ENCODE measurements at regions not wholly inside any gene's neighbourhood (a gene's known extent, or its start where the extent isn't known, plus 50 kb on each side); places are given as distances from the start of the nearest gene placed in this dataset.
"Not testable (repeated sequence)": the region's sequence is repeated elsewhere in the genome, so short reads cannot be mapped to it uniquely, and the experiment has no call there.

DNA sequence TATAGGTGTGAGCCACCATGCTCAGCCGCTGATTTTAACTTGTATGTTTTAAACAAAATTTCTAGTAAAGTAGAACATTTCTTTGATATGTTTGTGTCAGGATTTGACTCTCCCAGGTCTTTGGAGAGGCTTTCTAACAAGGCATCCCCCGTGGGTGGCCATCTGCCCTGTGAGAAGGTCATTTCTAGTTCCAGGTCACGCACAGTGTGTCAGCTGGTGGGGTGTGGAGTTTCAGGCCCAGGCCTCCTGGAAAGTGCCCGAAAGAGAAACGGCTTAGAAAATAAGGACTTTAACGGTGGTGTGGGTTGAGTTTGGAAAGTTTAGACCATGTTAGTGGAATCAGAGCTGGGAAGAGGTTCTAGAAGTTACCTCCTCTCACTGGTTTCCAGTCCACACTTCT lies 61.0 kb downstream of the SPDYE17 start:
- DNase-seq, result not testable (repeated sequence)

GRCh38 chr7:76969892-76970291 lies 62.3 kb downstream of the SPDYE17 start:
- DNase-seq, result not testable (repeated sequence)

GRCh38 chr7:76965731-76966548 lies 66.2 kb downstream of the SPDYE17 start:
- not testable (repeated sequence) for DNase-seq

GRCh38 chr7:76964050-76964449 lies 68.1 kb downstream of the SPDYE17 start:
- not testable (repeated sequence) for DNase-seq

GRCh38 chr7:76963061-76963460 lies 69.1 kb downstream of the SPDYE17 start:
- DNase-seq, result not testable (repeated sequence)

DNA sequence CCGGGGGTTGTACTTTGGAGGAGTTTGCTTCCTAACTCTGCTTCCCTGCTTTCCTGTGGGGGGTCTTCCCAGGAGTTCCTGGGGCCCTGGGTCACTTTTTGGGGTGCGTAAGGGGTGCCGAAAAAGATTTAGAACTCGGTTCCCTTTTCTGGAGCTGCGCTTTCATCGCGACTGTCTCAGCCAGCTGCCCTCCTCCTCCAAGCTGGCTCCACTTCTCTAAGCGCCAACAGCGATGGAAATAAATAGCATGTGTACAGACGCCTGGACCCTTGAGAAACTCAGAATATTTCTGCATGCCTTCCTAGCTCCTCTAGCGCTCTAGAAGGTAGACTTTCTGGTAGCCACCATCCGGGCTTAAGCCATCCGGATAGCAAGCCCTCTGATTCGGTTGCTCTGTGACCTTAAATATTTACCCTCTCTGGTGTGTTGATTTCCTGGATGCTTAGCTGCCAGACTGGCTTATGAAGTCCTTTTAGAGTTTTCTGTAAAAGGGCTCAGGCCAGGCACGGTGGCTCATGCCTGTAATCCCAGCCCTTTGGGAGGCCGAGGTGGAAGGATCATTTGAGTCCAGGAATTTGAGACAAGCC lies 71.7 kb downstream of the SPDYE17 start:
- DNase-seq, result not testable (repeated sequence)

DNA sequence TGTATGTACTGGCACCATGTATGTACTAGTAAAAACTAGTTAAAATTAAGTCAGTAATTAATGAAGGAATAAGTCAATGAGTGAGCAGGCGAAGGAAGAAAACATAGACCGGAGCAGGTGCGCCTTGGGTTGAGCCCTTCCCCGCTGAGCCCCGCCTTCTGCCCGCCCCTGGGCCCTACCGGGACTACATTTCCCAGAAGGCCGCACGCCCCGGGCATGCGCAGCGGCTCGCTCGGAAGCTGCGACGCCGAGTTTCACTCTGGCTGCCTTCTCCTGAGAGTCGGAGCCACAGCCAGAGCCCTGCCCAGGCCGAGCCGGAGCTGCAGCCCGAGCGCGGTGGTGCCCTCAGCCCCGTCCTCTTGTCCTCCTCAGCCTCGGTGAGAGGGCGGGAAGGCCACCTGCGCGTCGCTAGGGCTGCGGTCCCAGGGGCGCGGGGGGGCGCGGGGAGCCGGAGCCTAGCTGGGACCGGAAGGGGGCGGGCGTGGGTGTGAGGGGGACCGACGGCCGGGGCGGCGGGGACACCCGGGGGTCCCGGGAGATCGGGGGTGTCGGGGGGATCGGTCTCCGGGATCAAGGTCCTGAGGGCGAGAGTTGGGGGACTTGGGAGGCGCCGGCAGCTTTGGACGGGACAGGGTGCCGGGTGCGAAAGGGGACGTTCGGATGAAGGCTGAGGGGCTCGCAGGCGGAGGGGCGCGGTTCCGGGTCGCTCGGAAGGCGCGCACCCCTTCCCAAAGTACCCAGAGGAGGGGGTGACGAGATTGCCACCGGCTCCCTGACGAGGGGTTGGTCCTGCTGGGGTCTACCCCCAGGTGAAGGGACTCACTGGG lies 72.4 kb downstream of the SPDYE17 start:
- DNase-seq, result not testable (repeated sequence)

- not testable (repeated sequence) for DNase-seq
These were observed 75.6 kb downstream of the SPDYE17 start for GRCh38 chr7:76956531-76956930.

GRCh38 chr7:76955124-76955523 lies 77.0 kb downstream of the SPDYE17 start:
- DNase-seq, result not testable (repeated sequence)

DNA sequence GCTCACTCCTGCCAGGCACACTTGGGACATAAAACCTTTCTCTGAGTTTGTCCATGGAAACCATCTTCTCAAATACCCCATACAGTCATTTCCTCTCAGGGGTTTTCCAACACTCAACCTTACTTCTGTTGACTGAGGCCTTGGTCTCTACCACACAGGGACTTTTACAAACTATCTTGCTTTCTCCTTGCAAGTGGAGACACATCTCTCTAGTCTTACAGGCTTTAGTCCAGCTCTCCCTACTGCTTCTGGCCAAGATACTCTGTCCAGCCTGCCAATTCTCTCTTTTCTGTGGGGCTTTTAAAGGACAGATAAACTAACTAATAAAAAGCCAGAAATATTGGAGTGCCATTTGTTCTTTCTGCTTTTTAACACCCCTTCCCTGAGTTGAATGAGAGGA lies 87.6 kb downstream of the SPDYE17 start:
- not testable (repeated sequence) for DNase-seq

- not testable (repeated sequence) for DNase-seq
These were observed 90.1 kb downstream of the SPDYE17 start for GRCh38 chr7:76941809-76942765.

DNA sequence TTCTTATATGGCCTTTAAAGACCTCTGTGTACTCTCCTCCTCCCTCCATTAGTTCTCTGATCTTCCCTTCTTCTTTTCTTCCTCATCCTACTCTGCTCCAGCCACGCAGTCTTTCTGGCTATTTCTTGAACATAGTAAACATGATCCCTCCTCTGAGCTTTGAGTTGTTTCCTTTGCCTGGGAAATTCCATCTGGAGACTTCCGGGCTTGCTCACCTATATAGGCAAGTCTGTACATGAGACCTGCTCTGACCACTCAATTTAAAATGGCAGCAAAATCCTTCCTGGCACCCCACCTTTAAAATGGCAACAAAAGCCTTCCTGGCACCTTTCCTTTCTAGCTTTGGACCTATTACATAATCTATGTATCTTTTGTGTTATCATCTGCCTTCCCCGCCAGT lies 94.4 kb downstream of the SPDYE17 start:
- DNase-seq, result not testable (repeated sequence)

GRCh38 chr7:76937330-76937729 lies 94.8 kb downstream of the SPDYE17 start:
- not testable (repeated sequence) for DNase-seq

DNA sequence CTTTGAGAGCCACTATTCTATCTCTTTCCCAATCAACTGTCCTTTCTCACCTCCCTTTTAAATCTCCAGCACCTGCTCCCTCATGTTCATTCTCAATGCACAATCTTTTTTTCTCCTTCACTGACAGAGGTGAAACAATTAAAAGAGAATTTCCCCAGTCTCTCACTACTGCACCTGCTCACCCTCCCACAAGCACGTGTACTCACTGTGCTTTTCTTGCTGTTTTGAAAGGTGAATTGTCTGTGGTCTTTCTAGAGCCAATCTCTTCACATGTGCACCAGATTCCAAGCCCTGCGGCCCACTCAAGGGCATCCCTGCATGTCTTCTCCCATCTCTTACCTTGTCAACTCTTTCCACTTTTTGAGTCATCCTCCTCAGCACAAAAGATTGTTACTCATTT lies 95.8 kb downstream of the SPDYE17 start:
- not testable (repeated sequence) for DNase-seq

DNA sequence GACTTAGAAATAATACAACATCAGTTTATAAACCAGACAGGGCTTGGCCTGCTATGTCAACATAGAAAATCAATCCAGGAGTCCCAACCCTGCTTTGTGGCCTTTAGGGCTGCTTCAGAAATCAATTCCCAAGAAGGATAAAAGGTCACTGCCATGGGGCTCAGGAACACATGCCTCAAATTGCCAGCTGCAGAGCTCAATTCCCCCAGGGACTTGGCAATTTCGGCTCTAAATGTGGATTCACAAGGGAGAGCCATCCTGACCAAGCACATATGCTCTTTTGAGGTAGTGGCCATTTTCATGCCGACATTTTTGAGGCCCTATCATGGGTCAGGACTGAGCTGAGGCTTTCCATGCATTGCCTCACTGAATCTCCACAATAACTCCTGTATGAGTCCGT lies 97.5 kb downstream of the SPDYE17 start:
- not testable (repeated sequence) for DNase-seq

DNA sequence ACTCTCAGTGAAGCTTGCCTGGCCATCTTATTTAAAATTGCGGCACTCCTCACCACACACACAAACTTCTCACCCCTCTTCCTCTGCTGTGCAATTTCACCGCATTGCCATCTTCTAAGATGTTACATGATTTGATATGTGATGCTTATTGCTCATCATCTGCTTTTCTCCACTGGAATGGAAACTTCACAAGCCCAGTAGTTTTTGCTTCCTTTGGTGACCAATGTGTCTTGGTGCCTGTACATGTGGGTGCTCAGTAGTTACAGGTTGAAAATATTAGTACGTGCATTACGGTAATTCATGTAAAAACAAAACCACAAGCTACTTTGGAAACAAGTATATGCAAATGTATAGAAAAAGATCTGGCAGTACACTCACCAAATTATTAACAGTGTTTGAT lies 99.2 kb downstream of the SPDYE17 start:
- DNase-seq, result not testable (repeated sequence)

DNA sequence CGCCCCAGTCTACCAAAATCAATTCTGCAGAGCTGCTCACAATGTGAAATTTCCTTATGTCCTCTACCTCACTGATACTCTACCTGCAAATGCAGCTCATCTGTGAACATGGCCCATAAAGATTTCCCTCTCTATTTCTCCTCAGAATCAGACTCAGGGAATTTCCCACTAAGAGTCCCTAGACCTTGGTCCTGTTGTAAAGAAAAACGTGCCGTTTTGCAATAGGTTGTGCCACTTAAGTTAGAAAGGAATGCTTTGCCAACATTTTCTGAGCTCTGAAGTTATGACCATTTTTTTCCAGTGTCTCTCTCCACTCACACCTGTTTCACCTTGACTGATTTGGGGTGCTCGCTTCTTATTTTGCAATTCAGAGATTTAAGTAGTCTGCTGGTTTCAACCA lies 100.7 kb downstream of the SPDYE17 start:
- not testable (repeated sequence) for DNase-seq

- not testable (repeated sequence) for DNase-seq
These were observed 101.7 kb downstream of the SPDYE17 start for GRCh38 chr7:76930416-76930815.

DNA sequence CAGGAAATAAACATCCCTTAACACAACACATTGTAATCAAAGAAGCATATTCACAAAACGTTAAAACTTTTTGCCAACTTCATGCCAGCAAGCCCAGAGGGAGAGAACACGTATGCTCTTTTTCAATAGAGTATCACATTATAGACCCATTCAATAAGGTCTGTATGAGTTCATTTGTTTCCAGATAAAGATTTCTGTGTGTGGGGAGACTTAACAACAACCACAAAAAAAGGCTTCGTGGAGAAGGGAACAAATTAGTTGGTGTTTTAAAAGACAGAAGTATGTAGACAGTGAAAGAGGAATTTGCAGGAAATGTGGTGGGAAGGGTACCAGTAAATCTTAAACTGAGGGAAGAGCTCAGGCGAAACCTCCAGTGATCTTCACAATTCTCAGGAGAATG lies 103.4 kb downstream of the SPDYE17 start:
- DNase-seq, result not testable (repeated sequence)

GRCh38 chr7:76927741-76928393 lies 104.3 kb downstream of the SPDYE17 start:
- not testable (repeated sequence) for DNase-seq

DNA sequence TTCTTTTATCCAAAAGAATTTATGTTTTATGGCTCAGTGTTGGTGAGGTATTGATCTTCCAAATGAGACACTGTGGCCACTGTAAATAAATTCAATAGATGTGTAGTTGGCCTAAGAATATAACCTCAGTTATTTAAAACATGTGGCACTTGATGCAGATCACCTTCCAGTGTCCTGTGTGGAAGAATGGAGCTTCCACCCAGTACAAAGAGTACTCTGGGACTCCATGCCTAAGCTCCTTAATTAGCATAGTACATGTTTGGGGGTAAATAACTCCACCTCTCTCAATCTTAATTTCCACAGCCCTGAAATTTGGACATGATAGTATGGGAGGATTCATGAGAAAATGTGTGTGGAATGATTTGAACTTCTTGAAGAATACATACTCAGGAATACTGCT lies 105.7 kb downstream of the SPDYE17 start:
- DNase-seq, result not testable (repeated sequence)
